ENCODE measurements at regions not wholly inside any gene's neighbourhood (a gene's known extent, or its start where the extent isn't known, plus 50 kb on each side); places are given as distances from the start of the nearest gene placed in this dataset.
A peak's percentile ranks its signal among the peaks of the same experiment; 100 is the strongest.
"Not testable (repeated sequence)": the region's sequence is repeated elsewhere in the genome, so short reads cannot be mapped to it uniquely, and the experiment has no call there.

- DNase-seq = no peak
Measured at GRCh38 chr4:115279330-115279729, 165.9 kb upstream of the NDST4 start.

- DNase-seq = no peak
Measured at GRCh38 chr4:115278830-115279229, 165.4 kb upstream of the NDST4 start.

- DNase-seq = no peak
Measured at GRCh38 chr4:115275615-115276014, 162.2 kb upstream of the NDST4 start.

- DNase-seq = no peak
Measured at GRCh38 chr4:115274545-115274944, 161.1 kb upstream of the NDST4 start.

GRCh38 chr4:115272594-115272993 lies 159.2 kb upstream of the NDST4 start:
- DNase-seq = no peak

- DNase-seq = no peak
Measured at GRCh38 chr4:115272185-115272584, 158.8 kb upstream of the NDST4 start.

GRCh38 chr4:115260195-115260594 lies 146.8 kb upstream of the NDST4 start:
- no peak for DNase-seq

GRCh38 chr4:115259642-115260041 lies 146.2 kb upstream of the NDST4 start:
- no peak for DNase-seq

GRCh38 chr4:115249808-115250207 lies 136.4 kb upstream of the NDST4 start:
- DNase-seq = peak; percentile 3

GRCh38 chr4:115234405-115235093 lies 121.1 kb upstream of the NDST4 start:
- DNase-seq = no peak

- no peak for DNase-seq
Measured at GRCh38 chr4:115233600-115233999, 120.2 kb upstream of the NDST4 start.

GRCh38 chr4:115229873-115230272 lies 116.5 kb upstream of the NDST4 start:
- no peak for DNase-seq

GRCh38 chr4:115228851-115229250 lies 115.4 kb upstream of the NDST4 start:
- DNase-seq = no peak

- no peak for DNase-seq
Measured at GRCh38 chr4:115222061-115222460, 108.6 kb upstream of the NDST4 start.

GRCh38 chr4:115219862-115220261 lies 106.4 kb upstream of the NDST4 start:
- no peak for DNase-seq

- DNase-seq = no peak
Measured at GRCh38 chr4:115219315-115219860, 106.0 kb upstream of the NDST4 start.

GRCh38 chr4:115215935-115216334 lies 102.5 kb upstream of the NDST4 start:
- DNase-seq = no peak

- DNase-seq = no peak
Measured at GRCh38 chr4:115213716-115214115, 100.3 kb upstream of the NDST4 start.

- no peak for DNase-seq
Measured at GRCh38 chr4:115201042-115201330, 87.6 kb upstream of the NDST4 start.

- not testable (repeated sequence) for DNase-seq
Measured at GRCh38 chr4:115200201-115201041, 87.0 kb upstream of the NDST4 start.

- not testable (repeated sequence) for DNase-seq
Measured at GRCh38 chr4:115194612-115195011, 81.2 kb upstream of the NDST4 start.

GRCh38 chr4:115190529-115190928 lies 77.1 kb upstream of the NDST4 start:
- no peak for DNase-seq

- DNase-seq = peak; percentile 10
Measured at GRCh38 chr4:115187136-115187535, 73.7 kb upstream of the NDST4 start.

- not testable (repeated sequence) for DNase-seq
Measured at GRCh38 chr4:115179438-115180062, 66.1 kb upstream of the NDST4 start.

Data from fibroblast of skin of right biceps (primary cell).